GM12865 (cell line): ENCODE measurements at regions not wholly inside any gene's neighbourhood (a gene's known extent, or its start where the extent isn't known, plus 50 kb on each side); places are given as distances from the start of the nearest gene placed in this dataset.

ENCODE experiments used
- DNase-seq: peaks from one replicate; pipeline ENCODE4 v3.0.0; 2010; ENCODE audit warnings: low read depth
- H3K4me3 ChIP-seq: 2 replicates; pipeline ENCODE4 v1.5.1; 2011; ENCODE audit warnings: mild to moderate bottlenecking, low read depth, low read length, control low read depth
- CTCF ChIP-seq: IDR thresholded peaks from 2 replicates; pipeline ENCODE4 v1.5.1; 2011; ENCODE audit warnings: low read length, control low read depth, low read depth, inconsistent platforms; ENCODE audit not compliant: insufficient read depth; ENCODE audit errors: missing control alignments

GRCh38 chr4:179248821-179249220, 1806.6 kb upstream of the AGA start:
- DNase-seq: no peak
- TF ChIP-seq CTCF: no peak
- H3K4me3 ChIP-seq: no peak overlapping the region

- H3K4me3 ChIP-seq: no peak overlapping the region
- TF ChIP-seq CTCF: no peak
- no peak for DNase-seq
Measured at GRCh38 chr4:179268791-179269190, 1826.6 kb upstream of the AGA start.

- no peak overlapping the region for H3K4me3 ChIP-seq
- DNase-seq: no peak
- TF ChIP-seq CTCF: no peak
Measured at GRCh38 chr4:179272282-179272681, 1830.0 kb upstream of the AGA start.

- no peak for TF ChIP-seq CTCF
- no peak for DNase-seq
- H3K4me3 ChIP-seq: no peak overlapping the region
Measured at GRCh38 chr4:179278647-179279046, 1836.4 kb upstream of the AGA start.

- no peak for TF ChIP-seq CTCF
- H3K4me3 ChIP-seq: no peak overlapping the region
- DNase-seq: no peak
Measured at GRCh38 chr4:179285696-179286095, 1843.5 kb upstream of the AGA start.

GRCh38 chr4:179291657-179292056, 1849.4 kb upstream of the AGA start:
- H3K4me3 ChIP-seq: no peak overlapping the region
- no peak for TF ChIP-seq CTCF
- DNase-seq: no peak

- no peak for TF ChIP-seq CTCF
- no peak for DNase-seq
- H3K4me3 ChIP-seq: no peak overlapping the region
Measured at GRCh38 chr4:179292468-179292867, 1850.2 kb upstream of the AGA start.
